HUES6 (cell line): ENCODE measurements at regions not wholly inside any gene's neighbourhood (a gene's known extent, or its start where the extent isn't known, plus 50 kb on each side); places are given as distances from the start of the nearest gene placed in this dataset.
"Not testable (repeated sequence)": the region's sequence is repeated elsewhere in the genome, so short reads cannot be mapped to it uniquely, and the experiment has no call there.

Experiments used
- H3K27ac ChIP-seq: 2 replicates; pipeline ENCODE4 v1.7.0; 2013; ENCODE audit warnings: low read depth, mild to moderate bottlenecking, low read length, inconsistent platforms
- H3K27me3 ChIP-seq: 2 replicates; pipeline ENCODE4 v1.6.1; 2013; ENCODE audit warnings: low read length; ENCODE audit not compliant: control insufficient read depth, insufficient read depth
- H3K36me3 ChIP-seq: 2 replicates; pipeline ENCODE4 v1.6.1; 2013; ENCODE audit warnings: low read length; ENCODE audit not compliant: control insufficient read depth, insufficient read depth
- H3K4me1 ChIP-seq: 2 replicates; pipeline ENCODE4 v1.6.1; 2013; ENCODE audit warnings: low read length; ENCODE audit not compliant: control insufficient read depth, insufficient read depth
- H3K4me3 ChIP-seq: 2 replicates; pipeline ENCODE4 v1.5.1; 2013; ENCODE audit warnings: low read depth, low read length
- H3K9ac ChIP-seq: one replicate; pipeline ENCODE4 v1.6.1; 2013; ENCODE audit warnings: mild to moderate bottlenecking, low read length
- H3K9me3 ChIP-seq: 2 replicates; pipeline ENCODE4 v1.6.1; 2013; ENCODE audit warnings: low read depth, low read length; ENCODE audit not compliant: control insufficient read depth, insufficient read depth

- not testable (repeated sequence) for H3K9me3 ChIP-seq, H3K27ac ChIP-seq, H3K4me3 ChIP-seq, H3K27me3 ChIP-seq, H3K36me3 ChIP-seq, H3K4me1 ChIP-seq, H3K9ac ChIP-seq
Measured at GRCh38 chr5:62817043-62817442, 238.4 kb downstream of the LRRC70 start.

- H3K4me1 ChIP-seq = no peaks in the 10 kb centered on the region
- H3K9me3 ChIP-seq = peaks cover 3% of the 10 kb centered on the region; the same call in 1 of the 2 replicates
- H3K27me3 ChIP-seq = no peaks in the 10 kb centered on the region
- H3K9ac ChIP-seq = no peak overlapping the region
- no peak overlapping the region for H3K4me3 ChIP-seq
- H3K36me3 ChIP-seq = no peaks in the 10 kb centered on the region
- H3K27ac ChIP-seq = no peak overlapping the region
Measured at GRCh38 chr5:62814991-62815390, 236.4 kb downstream of the LRRC70 start.

GRCh38 chr5:62812621-62813255 lies 234.1 kb downstream of the LRRC70 start:
- no peaks in the 10 kb centered on the region for H3K27me3 ChIP-seq
- peaks cover 3% of the 10 kb centered on the region; the same call in 1 of the 2 replicates for H3K9me3 ChIP-seq
- H3K27ac ChIP-seq = no peak overlapping the region
- no peaks in the 10 kb centered on the region for H3K4me1 ChIP-seq
- H3K4me3 ChIP-seq = no peak overlapping the region
- H3K9ac ChIP-seq = no peak overlapping the region
- no peaks in the 10 kb centered on the region for H3K36me3 ChIP-seq

GRCh38 chr5:62804819-62805218 lies 226.2 kb downstream of the LRRC70 start:
- not testable (repeated sequence) for H3K27me3 ChIP-seq, H3K9me3 ChIP-seq, H3K9ac ChIP-seq, H3K27ac ChIP-seq, H3K4me1 ChIP-seq, H3K36me3 ChIP-seq
- peak overlapping the region; percentile 44 for H3K4me3 ChIP-seq

- no peaks in the 10 kb centered on the region for H3K4me1 ChIP-seq
- no peaks in the 10 kb centered on the region for H3K36me3 ChIP-seq
- H3K9me3 ChIP-seq = peaks cover 19% of the 10 kb centered on the region
Measured at GRCh38 chr5:62795926-62796325, 217.3 kb downstream of the LRRC70 start.

GRCh38 chr5:62794456-62794855 lies 215.8 kb downstream of the LRRC70 start:
- Histone ChIP-seq H3K9ac (no peak overlapping the region), H3K27me3 (no peaks in the 10 kb centered on the region), H3K9me3 (peaks cover 19% of the 10 kb centered on the region), H3K4me3 (no peak overlapping the region), H3K27ac (no peak overlapping the region), H3K4me1 (no peaks in the 10 kb centered on the region), H3K36me3 (no peaks in the 10 kb centered on the region)

More at GRCh38 chr5:62795926-62796325, 217.3 kb downstream of the LRRC70 start:
- Histone ChIP-seq H3K9ac (no peak overlapping the region), H3K4me3 (no peak overlapping the region), H3K27ac (no peak overlapping the region), H3K27me3 (no peaks in the 10 kb centered on the region)

- Histone ChIP-seq H3K9ac (no peak overlapping the region), H3K4me1 (no peaks in the 10 kb centered on the region), H3K27ac (no peak overlapping the region), H3K27me3 (no peaks in the 10 kb centered on the region), H3K36me3 (no peaks in the 10 kb centered on the region), H3K4me3 (no peak overlapping the region), H3K9me3 (peaks cover 6% of the 10 kb centered on the region)
Measured at GRCh38 chr5:62791059-62791458, 212.4 kb downstream of the LRRC70 start.

- no peaks in the 10 kb centered on the region for H3K36me3 ChIP-seq
- H3K9ac ChIP-seq = no peak overlapping the region
- no peak overlapping the region for H3K4me3 ChIP-seq
- H3K27ac ChIP-seq = no peak overlapping the region
- H3K4me1 ChIP-seq = no peaks in the 10 kb centered on the region
- no peaks in the 10 kb centered on the region for H3K27me3 ChIP-seq
- H3K9me3 ChIP-seq = no peaks in the 10 kb centered on the region; the same call in 1 of the 2 replicates
Measured at GRCh38 chr5:62790348-62790747, 211.7 kb downstream of the LRRC70 start.

- Histone ChIP-seq H3K36me3 (no peaks in the 10 kb centered on the region), H3K9ac (no peak overlapping the region), H3K9me3 (no peaks in the 10 kb centered on the region), H3K27ac (no peak overlapping the region), H3K4me3 (no peak overlapping the region), H3K27me3 (no peaks in the 10 kb centered on the region), H3K4me1 (no peaks in the 10 kb centered on the region)
Measured at GRCh38 chr5:62786099-62786498, 207.5 kb downstream of the LRRC70 start.

- no peak overlapping the region for H3K27ac ChIP-seq
- no peaks in the 10 kb centered on the region for H3K9me3 ChIP-seq
- H3K27me3 ChIP-seq = no peaks in the 10 kb centered on the region
- no peaks in the 10 kb centered on the region for H3K36me3 ChIP-seq
- no peak overlapping the region for H3K9ac ChIP-seq
- H3K4me3 ChIP-seq = no peak overlapping the region
- H3K4me1 ChIP-seq = no peaks in the 10 kb centered on the region
Measured at GRCh38 chr5:62785588-62785987, 207.0 kb downstream of the LRRC70 start.

- Histone ChIP-seq H3K36me3 (no peaks in the 10 kb centered on the region), H3K27me3 (no peaks in the 10 kb centered on the region), H3K4me3 (no peak overlapping the region), H3K4me1 (no peaks in the 10 kb centered on the region), H3K9ac (no peak overlapping the region), H3K27ac (no peak overlapping the region), H3K9me3 (no peaks in the 10 kb centered on the region)
Measured at GRCh38 chr5:62783374-62784057, 204.9 kb downstream of the LRRC70 start.
